Hematopoietic multipotent progenitor cell (in vitro differentiated cells): ENCODE measurements at regions not wholly inside any gene's neighbourhood (a gene's known extent, or its start where the extent isn't known, plus 50 kb on each side); places are given as distances from the start of the nearest gene placed in this dataset.

Experiments used
- DNase-seq, 3 donors: peaks; one replicate each; pipeline ENCODE4 v3.0.0-alpha.2; 2011 to 2015; ENCODE audit warnings: low read depth in 2 of 3, low spot score in 2 of 3

DNA sequence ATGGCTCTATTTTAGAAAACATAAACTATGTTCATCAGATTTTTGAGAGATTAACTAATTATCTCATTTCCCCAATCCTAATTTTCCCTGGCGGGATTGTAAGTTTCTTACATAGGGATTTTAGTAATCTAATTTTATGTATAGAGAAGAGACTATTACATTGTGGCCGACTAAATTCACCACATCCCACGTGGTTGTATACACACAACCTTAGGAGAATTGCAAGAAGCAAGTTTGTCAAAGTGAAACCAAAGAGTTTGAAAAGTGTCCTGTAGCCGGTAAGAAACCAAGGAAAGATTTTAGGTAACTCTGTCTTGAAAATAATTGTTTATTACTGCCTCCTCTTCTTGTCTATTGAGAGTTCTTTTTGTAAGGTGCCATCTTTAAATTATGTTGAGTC is 550.6 kb downstream of the LTN1 start:
- no peak for DNase-seq

DNA sequence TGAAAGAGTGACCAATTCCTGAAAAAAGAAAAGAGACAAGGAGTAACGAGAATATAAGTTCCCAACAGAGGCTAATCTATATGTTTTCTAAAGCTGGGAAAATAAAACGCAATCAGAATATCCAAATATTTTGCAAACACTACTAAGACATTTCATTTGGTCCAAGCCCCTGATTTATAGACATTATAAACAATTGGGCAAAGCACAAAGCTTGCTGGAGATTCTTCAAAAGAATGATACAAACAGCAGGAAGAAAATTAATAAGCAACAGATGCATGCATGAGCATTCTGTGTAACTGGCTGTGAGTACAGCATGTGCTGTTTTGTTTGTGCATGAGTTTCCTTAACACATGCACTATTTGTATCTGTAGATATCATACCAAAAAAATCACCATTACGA is 552.9 kb downstream of the LTN1 start:
- no peak for DNase-seq

DNA sequence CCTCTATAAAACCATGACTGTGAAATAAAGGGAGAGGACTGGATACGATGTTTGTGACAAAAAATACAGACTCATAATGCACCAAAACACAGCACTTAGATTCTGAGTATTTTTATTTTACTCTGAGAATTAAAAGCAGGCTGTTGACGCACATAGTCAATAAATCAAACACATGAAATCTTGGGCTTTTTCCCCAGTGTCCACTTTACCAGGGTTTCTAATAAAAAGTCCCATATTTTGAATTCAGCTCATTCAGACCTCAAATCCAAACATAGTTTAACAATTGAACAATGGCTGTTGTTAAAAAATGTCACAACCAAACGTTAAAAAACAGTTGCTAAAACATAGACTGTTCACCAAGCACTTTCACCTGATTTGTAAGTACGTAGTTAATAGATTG is 553.4 kb downstream of the LTN1 start:
- DNase-seq: no peak

DNA sequence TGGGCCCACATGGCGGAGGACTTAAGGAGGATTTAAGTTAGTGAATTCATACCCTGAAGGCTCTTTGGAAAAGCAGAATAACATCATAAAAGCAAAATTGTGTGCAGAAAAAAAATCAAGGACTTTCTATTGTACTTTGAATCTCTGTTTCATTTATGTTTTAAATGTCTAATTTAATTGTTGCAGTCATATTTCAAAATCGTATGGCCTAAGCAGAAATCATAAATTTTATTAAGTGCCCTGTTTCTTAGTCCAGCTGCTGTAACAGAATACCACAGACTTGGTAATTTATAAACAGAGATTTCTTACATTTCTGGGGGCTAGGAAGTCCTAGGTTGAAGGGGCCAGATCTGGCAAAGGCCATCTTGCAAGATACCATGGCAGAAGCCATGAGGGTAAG is 555.6 kb downstream of the LTN1 start:
- DNase-seq: no peak

DNA sequence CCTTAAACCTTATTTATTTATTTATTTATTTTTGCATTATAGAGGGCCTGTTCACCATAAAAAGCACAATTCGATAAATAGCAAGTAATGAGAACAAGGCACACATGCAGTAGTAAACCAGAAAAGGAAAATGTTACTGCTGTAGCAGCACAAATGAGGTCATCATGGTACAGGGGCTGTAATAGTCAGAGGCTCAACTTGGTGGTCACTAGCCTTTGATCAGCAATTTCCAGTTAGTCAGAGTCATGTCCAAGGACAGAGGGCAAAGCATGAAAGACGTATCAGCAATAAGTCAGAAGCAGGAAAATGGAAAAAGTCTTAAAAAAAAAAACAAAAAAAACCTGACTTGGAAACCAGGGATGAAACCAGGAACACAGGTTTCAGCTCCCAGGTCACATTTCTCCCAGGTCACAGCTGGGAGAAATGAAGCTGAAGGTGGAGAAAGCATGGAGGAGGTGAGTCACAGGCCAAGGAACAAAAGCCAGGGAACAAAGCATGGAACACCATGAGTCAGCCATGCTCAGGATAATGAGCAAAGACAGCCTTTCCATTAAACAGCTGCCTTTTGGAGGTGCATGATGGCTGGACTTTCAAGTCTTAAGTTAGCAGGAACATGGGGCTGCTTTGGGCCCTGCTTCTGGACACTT is 556.3 kb downstream of the LTN1 start:
- DNase-seq: no peak

DNA sequence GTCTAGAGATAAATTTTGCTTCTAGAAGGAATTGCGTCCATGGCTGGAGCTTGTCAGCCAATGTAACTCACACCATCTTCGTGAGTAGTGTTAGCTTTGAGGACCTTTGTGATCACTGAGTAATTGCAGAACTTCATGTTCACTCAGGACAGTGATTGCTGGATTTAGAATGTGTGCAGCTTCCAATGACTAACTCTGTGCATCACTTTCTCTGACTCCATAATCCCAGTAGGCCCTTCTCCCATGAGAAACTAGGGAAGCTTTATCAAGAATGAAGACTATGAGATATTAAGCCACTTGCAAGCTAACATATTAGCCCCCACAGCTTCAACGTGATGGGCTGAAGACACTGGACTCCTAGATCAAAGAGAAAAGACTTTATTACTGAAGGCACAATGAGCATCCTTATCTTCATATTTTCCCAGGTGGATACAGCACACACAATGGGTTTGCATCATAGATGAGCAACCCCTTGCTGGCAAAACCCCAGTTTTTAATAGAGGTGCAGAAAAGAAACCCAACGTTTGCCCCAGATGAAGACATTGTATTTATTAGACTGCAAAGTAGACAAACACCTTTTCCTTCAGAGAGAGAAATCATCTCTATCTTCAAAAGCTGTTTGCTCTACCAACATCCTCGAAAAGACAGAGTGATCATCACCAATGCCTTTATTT is 561.0 kb downstream of the LTN1 start:
- DNase-seq: no peak

DNA sequence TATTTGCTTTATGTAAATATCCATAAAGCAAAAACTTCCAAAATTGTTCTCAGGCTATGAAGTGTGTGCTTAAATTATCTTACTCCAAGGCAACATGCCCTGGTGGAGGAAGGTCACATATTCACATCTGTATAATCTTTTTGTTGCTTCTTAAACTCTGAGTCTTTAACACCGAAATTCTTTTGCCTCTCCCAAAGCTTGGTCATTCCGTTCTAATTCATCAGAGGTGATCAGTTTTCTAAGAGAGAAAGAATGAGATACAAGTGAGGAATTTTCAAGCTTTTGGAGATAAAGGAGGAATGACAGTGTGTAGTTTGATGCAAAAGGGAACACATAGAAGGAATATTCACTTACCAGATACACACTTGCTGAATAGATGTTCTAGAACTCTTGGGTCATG is 561.7 kb downstream of the LTN1 start:
- DNase-seq: no peak

DNA sequence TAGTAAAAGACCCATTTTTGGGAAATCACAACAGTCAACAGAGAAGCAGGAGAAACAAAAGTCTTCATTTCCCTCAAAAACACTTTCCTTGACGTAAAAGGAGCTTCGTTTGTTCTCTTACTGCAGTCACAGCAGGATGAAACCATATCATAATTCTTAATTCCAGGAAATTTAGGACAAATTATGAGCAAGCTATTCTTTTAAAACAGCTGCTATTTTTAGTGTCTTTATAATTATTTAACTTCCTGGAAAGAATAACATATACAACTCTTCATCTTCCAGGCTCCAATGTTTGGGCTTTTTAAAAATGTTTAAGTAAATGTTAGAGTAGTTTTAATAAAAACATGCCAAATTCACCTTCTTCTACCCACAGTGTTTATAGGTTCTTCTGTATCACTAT is 563.5 kb downstream of the LTN1 start:
- no peak for DNase-seq

DNA sequence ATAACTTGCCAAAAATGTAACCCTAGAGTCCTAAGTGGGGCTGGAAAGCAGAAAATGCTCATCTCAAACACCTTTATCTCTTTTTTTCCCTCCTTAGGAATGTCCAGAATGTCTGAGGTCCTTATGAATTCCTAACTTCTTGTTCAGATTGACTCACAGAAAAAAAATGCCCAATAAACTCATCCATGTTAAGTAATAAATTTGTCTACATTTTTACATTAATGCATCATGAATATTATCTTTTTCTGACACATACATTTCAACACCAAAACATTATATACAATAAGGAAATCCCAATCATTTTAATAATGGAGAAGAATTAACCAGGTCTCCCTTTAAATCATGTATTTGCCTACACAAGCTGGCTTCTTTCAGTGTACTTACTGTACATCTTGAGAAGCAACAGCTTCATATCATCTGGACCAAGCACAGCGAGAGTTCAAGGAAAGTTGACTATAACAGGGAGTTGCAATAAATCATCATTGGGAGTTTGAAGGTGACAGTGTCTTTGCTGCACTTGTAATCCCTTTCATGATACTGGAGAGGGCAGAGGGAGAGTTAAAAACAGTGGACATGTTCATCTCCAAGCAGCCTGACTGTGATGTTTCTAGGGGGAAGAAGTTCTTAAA is 565.2 kb downstream of the LTN1 start:
- no peak for DNase-seq

DNA sequence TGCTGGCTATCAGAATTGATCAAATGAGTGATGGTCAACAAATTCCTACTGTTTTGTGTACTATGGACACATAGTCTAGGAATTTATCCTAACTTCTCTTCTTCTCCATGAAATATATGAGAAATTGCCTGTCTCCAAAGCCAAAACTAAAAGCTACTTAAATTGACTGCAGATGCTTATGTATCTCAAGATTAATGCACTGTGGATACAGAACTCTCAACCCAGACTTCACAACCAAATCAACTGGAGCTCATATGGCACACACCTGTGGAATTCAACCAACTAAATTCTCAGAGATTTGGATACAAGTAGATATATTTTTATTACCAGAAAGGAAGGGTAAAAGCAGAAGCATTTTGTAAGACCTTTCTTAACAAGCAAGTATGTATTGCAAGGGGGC is 566.1 kb downstream of the LTN1 start:
- no peak for DNase-seq

DNA sequence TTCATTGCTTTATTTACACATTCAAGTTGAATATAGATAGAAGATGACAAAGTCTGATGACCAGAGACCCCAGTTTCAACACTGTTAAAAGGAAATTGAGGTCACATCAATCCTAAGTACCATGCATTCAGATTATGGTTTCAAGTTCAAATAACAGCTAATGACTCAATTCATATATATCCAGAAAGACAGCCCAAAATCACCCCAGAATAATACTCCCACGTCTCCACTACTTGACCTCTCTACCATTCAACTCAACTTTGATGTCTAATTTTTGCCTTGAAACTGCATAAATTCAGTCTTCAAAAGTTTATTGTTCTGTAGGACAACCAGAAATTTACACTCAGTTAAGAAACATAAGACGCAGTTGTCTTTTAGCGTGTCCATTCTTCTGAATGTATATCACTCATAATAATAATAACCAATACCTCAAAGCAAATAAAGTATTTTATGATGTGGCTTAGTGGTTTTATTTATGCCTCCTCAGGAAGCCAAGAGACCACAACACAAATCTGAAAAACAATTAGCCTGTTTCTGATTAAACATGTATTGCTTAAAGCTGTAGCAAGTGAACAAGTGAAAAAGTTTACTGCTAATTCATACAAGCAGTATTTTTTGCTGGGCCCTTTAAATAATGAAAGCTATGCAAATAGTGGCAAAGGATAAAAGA is 569.0 kb downstream of the LTN1 start:
- DNase-seq: no peak

DNA sequence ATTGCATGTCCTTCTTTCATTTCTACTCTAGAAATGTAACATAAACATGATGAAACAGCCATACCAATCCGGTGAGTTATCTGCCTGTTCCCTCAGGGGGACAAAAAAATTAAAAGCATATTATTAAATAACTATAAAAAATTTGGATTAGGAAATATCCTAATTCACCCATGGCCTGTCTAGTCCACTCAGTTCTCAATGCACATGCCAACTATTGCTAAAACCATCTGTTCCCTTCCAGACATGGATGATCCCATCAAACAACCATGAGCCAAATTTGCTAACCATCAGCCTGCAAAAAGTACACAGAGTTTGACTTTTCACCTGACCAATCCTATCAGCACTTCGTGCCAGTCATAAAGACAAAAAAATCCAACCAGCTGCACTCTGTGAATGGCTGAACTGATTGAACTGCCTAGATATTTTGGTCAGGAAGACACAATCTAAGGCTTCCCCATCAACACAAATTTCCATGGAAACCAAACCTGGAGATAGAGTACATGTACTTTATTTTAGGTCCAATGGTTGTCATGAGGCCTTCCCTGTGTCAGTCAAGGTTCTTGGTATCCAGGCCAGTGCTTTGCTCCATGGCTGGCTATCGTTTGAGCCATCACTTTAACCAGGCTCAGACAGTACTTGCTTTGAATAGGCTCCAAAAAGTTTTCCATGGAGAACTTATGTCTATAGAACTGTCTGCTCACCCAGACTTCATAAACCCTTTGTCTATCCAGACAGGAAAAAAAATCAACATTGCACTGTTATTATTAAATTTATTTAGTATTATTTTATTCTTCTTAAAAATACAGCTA is 570.8 kb downstream of the LTN1 start:
- no peak for DNase-seq

DNA sequence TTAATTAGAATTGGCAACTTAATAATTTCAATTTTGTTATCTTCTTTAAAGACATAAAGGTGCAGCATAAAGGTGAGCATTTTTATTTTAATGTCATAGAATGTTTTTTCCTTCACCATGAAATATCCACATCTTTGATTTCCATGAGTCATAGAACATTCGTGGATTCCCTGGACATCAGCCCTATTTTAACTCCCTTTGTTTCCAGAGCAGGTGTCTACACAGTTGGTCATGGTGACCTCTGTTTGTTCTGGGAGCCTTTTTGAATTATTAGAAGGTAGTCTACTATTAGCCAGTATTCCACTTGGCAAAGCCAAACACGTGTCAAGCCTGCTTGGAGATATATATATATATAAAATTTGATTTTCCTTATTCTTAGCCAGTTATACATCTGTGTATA is 572.9 kb downstream of the LTN1 start:
- no peak for DNase-seq

DNA sequence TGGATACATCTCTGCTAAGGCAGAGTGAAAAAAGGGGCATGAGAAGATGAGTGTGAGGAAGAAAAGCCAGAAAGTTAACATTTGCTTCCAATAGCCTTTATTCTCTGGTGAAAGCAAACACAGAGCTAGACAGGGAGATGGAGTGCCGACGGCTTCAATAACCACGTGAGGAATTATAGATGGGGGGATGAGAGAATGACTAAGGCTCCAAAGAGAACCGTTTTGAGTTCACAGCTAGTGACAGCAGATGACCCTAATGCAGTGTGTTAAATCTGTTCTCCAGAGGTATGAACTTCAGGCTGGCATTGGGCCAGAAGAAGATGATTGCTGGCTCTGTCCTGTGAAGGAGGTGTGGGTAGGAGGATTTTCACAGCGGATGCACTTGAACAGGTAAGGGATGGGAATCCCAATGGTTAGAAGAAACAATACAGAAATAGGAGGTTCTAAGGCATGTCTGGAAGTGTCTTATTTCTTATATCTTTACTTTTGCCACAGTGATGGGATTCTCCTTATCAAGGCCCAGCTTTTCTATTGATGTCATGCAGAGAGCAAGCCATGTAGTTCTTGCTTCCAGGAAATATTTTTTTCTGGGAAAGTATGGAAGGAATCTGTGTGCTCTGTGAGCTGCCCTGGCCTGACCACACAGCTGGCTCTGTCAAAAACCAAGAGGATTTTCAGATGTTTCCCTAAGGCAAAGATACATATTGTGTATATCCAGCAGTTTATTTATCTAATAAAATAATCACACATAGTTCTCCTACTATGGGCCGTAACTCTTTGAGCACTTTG is 573.8 kb downstream of the LTN1 start:
- no peak for DNase-seq

DNA sequence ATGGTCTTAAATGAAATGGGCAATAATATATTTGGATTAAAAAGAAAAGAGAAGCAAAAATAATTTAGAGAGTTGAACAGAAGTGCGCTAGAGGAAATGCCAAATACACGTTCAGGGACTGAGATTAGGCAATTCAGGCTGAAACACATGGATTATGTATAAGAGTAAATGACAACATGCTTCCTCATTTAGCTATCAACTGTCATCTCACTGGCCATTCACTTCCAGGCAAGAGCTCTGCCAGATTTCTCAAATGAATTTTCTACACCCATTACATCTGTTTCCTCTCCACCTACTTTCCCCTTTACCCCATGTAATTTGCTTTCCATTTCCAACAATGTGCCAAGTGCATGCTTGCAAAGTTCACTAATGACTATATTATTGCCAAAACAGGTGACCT is 582.4 kb downstream of the LTN1 start:
- peak in 2 of 3 donors; percentile 40 to 90 for DNase-seq

DNA sequence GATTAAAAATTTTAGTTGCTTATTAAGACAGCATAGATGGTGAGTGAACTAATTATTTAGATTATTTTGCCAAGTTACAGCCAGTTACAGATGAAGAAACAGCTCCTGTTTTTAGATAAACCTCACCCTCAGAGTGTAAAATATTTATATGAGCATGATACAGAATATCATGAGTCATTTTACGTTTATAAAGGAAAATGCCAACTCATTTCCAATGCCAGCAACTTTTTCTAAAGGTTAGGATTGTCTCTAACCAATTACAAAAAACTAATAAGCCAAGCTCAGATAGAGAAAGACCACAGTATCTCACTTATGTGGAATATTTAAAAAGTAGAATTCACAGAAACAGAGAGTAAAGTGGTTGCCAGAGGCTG is 590.1 kb downstream of the LTN1 start:
- DNase-seq: no peak

DNA sequence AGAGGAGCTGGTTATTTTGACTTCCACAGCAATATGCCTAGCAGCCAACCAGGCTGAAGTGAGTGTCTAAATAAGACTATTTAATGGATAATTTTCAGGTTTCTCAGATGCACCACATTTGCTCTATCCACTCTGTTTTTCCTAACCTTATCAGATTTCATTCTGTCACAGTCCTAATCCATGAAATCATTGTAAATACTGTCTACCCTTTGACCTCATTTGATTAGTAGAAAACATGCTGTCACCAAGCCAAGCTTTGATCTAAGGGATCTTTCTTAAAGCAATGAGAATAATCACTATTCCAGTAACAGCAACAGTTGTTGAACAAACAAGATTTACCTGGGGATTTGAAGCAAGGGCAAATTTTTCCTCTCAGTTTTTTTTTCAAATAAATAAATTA is 595.6 kb downstream of the LTN1 start:
- no peak for DNase-seq

DNA sequence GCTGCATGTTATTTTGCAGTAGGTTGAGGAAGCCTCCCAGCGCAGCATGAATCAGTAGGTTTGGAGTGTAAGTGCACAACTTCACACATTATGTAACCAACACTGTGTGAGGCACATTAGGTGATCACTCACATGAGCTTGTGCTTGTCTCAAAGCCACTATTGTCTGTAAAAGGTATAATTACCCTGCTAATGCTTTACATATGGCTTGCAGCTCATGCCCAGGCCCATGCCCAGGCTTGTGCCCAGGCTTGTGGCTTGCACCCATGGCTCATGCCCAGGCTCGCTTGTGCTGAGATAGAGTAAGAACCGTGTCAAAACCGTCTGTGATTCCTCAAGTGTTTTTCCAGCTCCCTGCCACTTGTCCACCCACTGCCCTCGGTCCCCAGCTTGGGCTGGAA is 596.3 kb downstream of the LTN1 start:
- no peak for DNase-seq

DNA sequence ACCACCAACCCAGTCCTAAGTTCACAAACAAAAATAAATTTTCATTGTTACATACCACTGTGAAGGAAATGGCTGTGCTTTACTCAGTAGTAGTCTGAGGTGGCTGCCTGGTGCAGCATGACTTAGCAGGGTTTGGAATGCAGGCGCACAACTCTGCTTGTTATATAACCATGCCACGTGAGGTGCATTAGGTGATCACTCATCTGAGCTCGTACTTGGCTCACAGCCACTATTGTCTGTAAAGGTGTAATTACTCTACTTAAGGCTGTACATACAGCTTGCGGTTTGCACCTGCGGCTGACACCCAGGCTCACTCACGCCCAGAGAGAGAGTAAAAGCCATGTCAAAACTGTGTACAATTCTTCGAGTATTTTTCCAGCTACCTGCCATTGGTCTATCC is 599.4 kb downstream of the LTN1 start:
- DNase-seq: no peak
